Mesendoderm (in vitro differentiated cells): ENCODE measurements at regions not wholly inside any gene's neighbourhood (a gene's known extent, or its start where the extent isn't known, plus 50 kb on each side); places are given as distances from the start of the nearest gene placed in this dataset.

Source experiments
- DNase-seq: peaks from one replicate; pipeline ENCODE4 v3.0.0; 2013
- H2AK5ac ChIP-seq: 2 replicates; pipeline ENCODE4 v1.6.1; 2013; ENCODE audit warnings: low read length, inconsistent platforms
- H2BK120ac ChIP-seq: 2 replicates; pipeline ENCODE4 v1.6.1; 2013; ENCODE audit warnings: low read depth, mild to moderate bottlenecking, low read length, moderate library complexity, mixed read lengths
- H2BK15ac ChIP-seq: replicated peaks from 2 replicates; pipeline ENCODE4 v1.6.1; 2013; ENCODE audit warnings: low read depth, mild to moderate bottlenecking, moderate library complexity
- H2BK5ac ChIP-seq: 2 replicates; pipeline ENCODE4 v1.6.1; 2013; ENCODE audit warnings: low read length, inconsistent platforms
- H3K18ac ChIP-seq: 2 replicates; pipeline ENCODE4 v1.6.1; 2013; ENCODE audit warnings: mild to moderate bottlenecking, low read length, mixed read lengths
- H3K23ac ChIP-seq: one replicate; pipeline ENCODE4 v1.6.1; 2013; ENCODE audit warnings: low read length
- H3K27ac ChIP-seq: 2 replicates; pipeline ENCODE4 v1.5.1; 2013; ENCODE audit warnings: low read depth, mild to moderate bottlenecking, inconsistent platforms, low read length, moderate library complexity
- H3K27me3 ChIP-seq: 2 replicates; pipeline ENCODE4 v1.6.1; 2013; ENCODE audit warnings: low read length, control low read depth, mild to moderate bottlenecking, inconsistent platforms; ENCODE audit not compliant: insufficient read depth, poor library complexity
- H3K36me3 ChIP-seq: 2 replicates; pipeline ENCODE4 v1.6.1; 2013; ENCODE audit warnings: low read length, inconsistent platforms; ENCODE audit not compliant: control insufficient read depth, insufficient read depth
- H3K4ac ChIP-seq: one replicate; pipeline ENCODE4 v1.6.1; 2013; ENCODE audit warnings: low read depth, mild to moderate bottlenecking, low read length, moderate library complexity
- H3K4me1 ChIP-seq: 2 replicates; pipeline ENCODE4 v1.6.1; 2013; ENCODE audit warnings: low read depth, low read length, inconsistent platforms; ENCODE audit not compliant: control insufficient read depth
- H3K4me2 ChIP-seq: 2 replicates; pipeline ENCODE4 v1.6.1; 2013; ENCODE audit warnings: low read length
- H3K4me3 ChIP-seq: 2 replicates; pipeline ENCODE4 v1.5.1; 2013; ENCODE audit warnings: mild to moderate bottlenecking, low read length
- H3K56ac ChIP-seq: one replicate; pipeline ENCODE4 v1.6.1; 2013; ENCODE audit warnings: low read length
- H3K79me1 ChIP-seq: 2 replicates; pipeline ENCODE4 v1.6.1; 2013; ENCODE audit warnings: low read length, inconsistent platforms
- H3K79me2 ChIP-seq: 2 replicates; pipeline ENCODE4 v1.6.1; 2013; ENCODE audit warnings: mild to moderate bottlenecking, low read length; ENCODE audit not compliant: control insufficient read depth, insufficient read depth
- H3K9ac ChIP-seq: 2 replicates; pipeline ENCODE4 v1.6.1; 2013; ENCODE audit warnings: low read length, inconsistent platforms
- H4K5ac ChIP-seq: one replicate; pipeline ENCODE4 v1.6.1; 2013; ENCODE audit warnings: low read length
- H4K8ac ChIP-seq: one replicate; pipeline ENCODE4 v1.6.1; 2013; ENCODE audit warnings: low read depth, mild to moderate bottlenecking, control low read depth, low read length, moderate library complexity
- WGBS: extraction: QIAGEN DNeasy Blood & Tissue Kit; methylation state at CpG from one replicate; pipeline ENCODE4 v1.1.7; 2013; ENCODE audit warnings: low lambda C conversion rate, missing lambda C conversion rate; ENCODE audit not compliant: insufficient coverage; ENCODE audit errors: extremely low coverage; 5-methylcytosine and 5-hydroxymethylcytosine counted together

- Histone ChIP-seq H3K79me1 (no peaks in the 10 kb centered on the region), H3K4me2 (no peak overlapping the region), H3K27ac (no peak overlapping the region), H4K5ac (no peak overlapping the region), H3K27me3 (no peaks in the 10 kb centered on the region), H3K36me3 (no peaks in the 10 kb centered on the region), H2AK5ac (no peak overlapping the region), H4K8ac (no peak overlapping the region), H3K4me3 (no peak overlapping the region), H2BK15ac (no peak overlapping the region), H2BK5ac (no peak overlapping the region), H3K79me2 (no peaks in the 10 kb centered on the region), H3K4ac (no peak overlapping the region), H3K56ac (no peak overlapping the region), H3K4me1 (peaks cover 2% of the 10 kb centered on the region), H2BK120ac (no peak overlapping the region), H3K9ac (no peak overlapping the region), H3K23ac (no peak overlapping the region), H3K18ac (no peak overlapping the region)
- no peak for DNase-seq
- WGBS = no CpG with 5 or more reads among the region's 5 CpGs
These were observed 230.7 kb upstream of the CDH5 start for GRCh38 chr16:66135838-66136237.

- Histone ChIP-seq H4K8ac (no peak overlapping the region), H2AK5ac (no peak overlapping the region), H2BK5ac (no peak overlapping the region), H3K18ac (no peak overlapping the region), H3K56ac (no peak overlapping the region), H3K4me3 (no peak overlapping the region), H3K36me3 (no peaks in the 10 kb centered on the region), H2BK120ac (no peak overlapping the region), H3K4me2 (no peak overlapping the region), H3K9ac (no peak overlapping the region), H3K27ac (no peak overlapping the region), H3K23ac (no peak overlapping the region), H3K79me2 (no peaks in the 10 kb centered on the region), H2BK15ac (no peak overlapping the region), H4K5ac (no peak overlapping the region), H3K27me3 (no peaks in the 10 kb centered on the region), H3K79me1 (no peaks in the 10 kb centered on the region), H3K4ac (no peak overlapping the region), H3K4me1 (peaks cover 2% of the 10 kb centered on the region)
- no CpG with 5 or more reads among the region's 4 CpGs for WGBS
- no peak for DNase-seq
These were observed 231.1 kb upstream of the CDH5 start for GRCh38 chr16:66135421-66135831.

GRCh38 chr16:66134875-66135274, 231.6 kb upstream of the CDH5 start:
- Histone ChIP-seq H3K4me2 (no peak overlapping the region), H3K23ac (no peak overlapping the region), H3K27ac (no peak overlapping the region)

GRCh38 chr16:66133643-66134338, 232.7 kb upstream of the CDH5 start:
- no peak overlapping the region for H2AK5ac ChIP-seq
- no peak overlapping the region for H3K4me3 ChIP-seq
- WGBS = no CpG with 5 or more reads among the region's 6 CpGs
- H3K18ac ChIP-seq = no peak overlapping the region
- no peaks in the 10 kb centered on the region for H3K79me2 ChIP-seq
- H2BK15ac ChIP-seq = no peak overlapping the region
- no peaks in the 10 kb centered on the region for H3K27me3 ChIP-seq
- H3K23ac ChIP-seq = no peak overlapping the region
- no peak overlapping the region for H3K27ac ChIP-seq
- H3K56ac ChIP-seq = no peak overlapping the region
- H3K36me3 ChIP-seq = no peaks in the 10 kb centered on the region
- H2BK120ac ChIP-seq = no peak overlapping the region
- no peak overlapping the region for H3K4ac ChIP-seq
- no peak for DNase-seq
- H2BK5ac ChIP-seq = no peak overlapping the region
- H3K9ac ChIP-seq = no peak overlapping the region
- no peak overlapping the region for H3K4me2 ChIP-seq
- H3K4me1 ChIP-seq = peaks cover 2% of the 10 kb centered on the region
- no peak overlapping the region for H4K8ac ChIP-seq
- no peaks in the 10 kb centered on the region for H3K79me1 ChIP-seq
- H4K5ac ChIP-seq = no peak overlapping the region

More at GRCh38 chr16:66134875-66135274, 231.6 kb upstream of the CDH5 start:
- no peak overlapping the region for H2BK15ac ChIP-seq
- no peak overlapping the region for H3K56ac ChIP-seq
- H3K79me2 ChIP-seq = no peaks in the 10 kb centered on the region
- no peak overlapping the region for H2AK5ac ChIP-seq
- H3K27me3 ChIP-seq = no peaks in the 10 kb centered on the region
- H3K4me1 ChIP-seq = peaks cover 2% of the 10 kb centered on the region
- H3K9ac ChIP-seq = no peak overlapping the region
- no peaks in the 10 kb centered on the region for H3K79me1 ChIP-seq
- no CpG with 5 or more reads among the region's 5 CpGs for WGBS
- no peak overlapping the region for H2BK120ac ChIP-seq
- no peak overlapping the region for H2BK5ac ChIP-seq
- H4K8ac ChIP-seq = no peak overlapping the region
- H4K5ac ChIP-seq = no peak overlapping the region
- DNase-seq = no peak
- no peak overlapping the region for H3K4me3 ChIP-seq
- H3K36me3 ChIP-seq = no peaks in the 10 kb centered on the region
- no peak overlapping the region for H3K18ac ChIP-seq
- no peak overlapping the region for H3K4ac ChIP-seq

GRCh38 chr16:66131895-66132294, 234.6 kb upstream of the CDH5 start:
- H2AK5ac ChIP-seq = no peak overlapping the region

More at GRCh38 chr16:66131895-66132294, 234.6 kb upstream of the CDH5 start:
- no peaks in the 10 kb centered on the region for H3K79me2 ChIP-seq
- DNase-seq = no peak
- no CpG with 5 or more reads among the region's 3 CpGs for WGBS
- H3K36me3 ChIP-seq = no peaks in the 10 kb centered on the region
- H3K27me3 ChIP-seq = no peaks in the 10 kb centered on the region
- H3K4me1 ChIP-seq = peaks cover 2% of the 10 kb centered on the region
- H3K4ac ChIP-seq = no peak overlapping the region
- H3K4me2 ChIP-seq = no peak overlapping the region
- no peak overlapping the region for H4K5ac ChIP-seq
- no peak overlapping the region for H3K9ac ChIP-seq
- no peak overlapping the region for H3K27ac ChIP-seq
- H3K4me3 ChIP-seq = no peak overlapping the region
- no peaks in the 10 kb centered on the region for H3K79me1 ChIP-seq
- no peak overlapping the region for H2BK15ac ChIP-seq
- H2BK120ac ChIP-seq = no peak overlapping the region
- H3K23ac ChIP-seq = no peak overlapping the region
- H3K18ac ChIP-seq = no peak overlapping the region
- no peak overlapping the region for H3K56ac ChIP-seq
- H2BK5ac ChIP-seq = no peak overlapping the region
- no peak overlapping the region for H4K8ac ChIP-seq
